H9 (cell line): ENCODE measurements at regions not wholly inside any gene's neighbourhood (a gene's known extent, or its start where the extent isn't known, plus 50 kb on each side); places are given as distances from the start of the nearest gene placed in this dataset.

Source experiments
- DNase-seq: peaks from one replicate; pipeline ENCODE4 v3.0.0-alpha.2; 2017
- H2AFZ ChIP-seq: one replicate; pipeline ENCODE4 v1.6.1; 2013; ENCODE audit warnings: mild to moderate bottlenecking, low read length, control low read depth, moderate library complexity
- H2AK5ac ChIP-seq: 2 replicates; pipeline ENCODE4 v1.6.1; 2013; ENCODE audit warnings: low read length, control low read depth, mixed read lengths; ENCODE audit not compliant: insufficient read length
- H2BK120ac ChIP-seq: one replicate; pipeline ENCODE4 v1.6.1; 2013; ENCODE audit warnings: low read depth, mild to moderate bottlenecking, low read length, control low read depth, inconsistent platforms; ENCODE audit not compliant: poor library complexity, severe bottlenecking
- H2BK12ac ChIP-seq: 2 replicates; pipeline ENCODE4 v1.6.1; 2013; ENCODE audit warnings: low read length, control low read depth, mixed read lengths, low read depth; ENCODE audit not compliant: insufficient read length
- H2BK15ac ChIP-seq: 2 replicates; pipeline ENCODE4 v1.6.1; 2013; ENCODE audit warnings: low read depth, low read length, control low read depth
- H2BK20ac ChIP-seq: one replicate; pipeline ENCODE4 v1.6.1; 2013; ENCODE audit warnings: low read depth, mild to moderate bottlenecking, low read length, control low read depth, inconsistent platforms; ENCODE audit not compliant: poor library complexity, severe bottlenecking
- H2BK5ac ChIP-seq: 2 replicates; pipeline ENCODE4 v1.6.1; 2013; ENCODE audit warnings: low read length, control low read depth, mixed read lengths; ENCODE audit not compliant: insufficient read length
- H3K14ac ChIP-seq: 2 replicates; pipeline ENCODE4 v1.6.1; 2013; ENCODE audit warnings: low read length, control low read depth; ENCODE audit not compliant: insufficient read depth
- H3K18ac ChIP-seq: 2 replicates; pipeline ENCODE4 v1.6.1; 2013; ENCODE audit warnings: low read depth, mild to moderate bottlenecking, mixed read lengths, low read length, control low read depth; ENCODE audit not compliant: insufficient read length
- H3K23ac ChIP-seq: 2 replicates; pipeline ENCODE4 v1.6.1; 2013; ENCODE audit warnings: low read length, control low read depth, mixed read lengths, low read depth; ENCODE audit not compliant: insufficient read length
- H3K23me2 ChIP-seq: 2 replicates; pipeline ENCODE4 v1.6.1; 2013; ENCODE audit warnings: low read depth, mild to moderate bottlenecking, mixed read lengths, low read length, control low read depth; ENCODE audit not compliant: insufficient read length, poor library complexity, severe bottlenecking
- H3K27ac ChIP-seq: 2 replicates; pipeline ENCODE4 v1.5.1; 2013; ENCODE audit warnings: low read length, control low read depth, mixed read lengths, low read depth; ENCODE audit not compliant: insufficient read length
- H3K27me3 ChIP-seq: 2 replicates; pipeline ENCODE4 v1.6.1; 2013; ENCODE audit warnings: low read length, control low read depth, inconsistent platforms; ENCODE audit not compliant: insufficient read depth
- H3K4ac ChIP-seq: 2 replicates; pipeline ENCODE4 v1.6.1; 2013; ENCODE audit warnings: low read depth, mild to moderate bottlenecking, control low read depth, inconsistent platforms, low read length, moderate library complexity
- H3K4me1 ChIP-seq: 2 replicates; pipeline ENCODE4 v1.6.1; 2013; ENCODE audit warnings: low read length, control low read depth, inconsistent platforms; ENCODE audit not compliant: insufficient read depth
- H3K4me2 ChIP-seq: 2 replicates; pipeline ENCODE4 v1.6.1; 2013; ENCODE audit warnings: low read length, control low read depth, mixed read lengths; ENCODE audit not compliant: insufficient read length, insufficient read depth
- H3K56ac ChIP-seq: 2 replicates; pipeline ENCODE4 v1.6.1; 2013; ENCODE audit warnings: low read depth, mild to moderate bottlenecking, mixed read lengths, low read length, control low read depth; ENCODE audit not compliant: insufficient read length
- H3K79me1 ChIP-seq: 2 replicates; pipeline ENCODE4 v1.6.1; 2013; ENCODE audit warnings: low read depth, mild to moderate bottlenecking, moderate library complexity, low read length, control low read depth, inconsistent platforms; ENCODE audit not compliant: insufficient read depth, poor library complexity, severe bottlenecking
- H3K79me2 ChIP-seq: 2 replicates; pipeline ENCODE4 v1.6.1; 2013; ENCODE audit warnings: low read length, control low read depth, inconsistent platforms; ENCODE audit not compliant: insufficient read depth
- H3K9ac ChIP-seq: 2 replicates; pipeline ENCODE4 v1.6.1; 2013; ENCODE audit warnings: low read length, control low read depth, mixed read lengths; ENCODE audit not compliant: insufficient read length; ENCODE audit errors: extremely low read depth
- H3K9me3 ChIP-seq: one replicate; pipeline ENCODE4 v1.6.1; 2013; ENCODE audit warnings: low read depth, low read length, inconsistent platforms; ENCODE audit not compliant: control insufficient read depth
- H3T11ph ChIP-seq: one replicate; pipeline ENCODE4 v1.6.1; 2013; ENCODE audit warnings: mild to moderate bottlenecking, low read length, control low read depth, inconsistent platforms
- H4K20me1 ChIP-seq: one replicate; pipeline ENCODE4 v1.6.1; 2013; ENCODE audit not compliant: control insufficient read depth, insufficient read length, insufficient read depth
- H4K5ac ChIP-seq: 2 replicates; pipeline ENCODE4 v1.6.1; 2013; ENCODE audit warnings: low read depth, mild to moderate bottlenecking, mixed read lengths, low read length, control low read depth; ENCODE audit not compliant: insufficient read length
- H4K8ac ChIP-seq: replicated peaks from 2 replicates; pipeline ENCODE4 v1.6.1; 2013; ENCODE audit warnings: low read length, control low read depth, mixed read lengths, low read depth; ENCODE audit not compliant: insufficient read length
- H4K91ac ChIP-seq: 2 replicates; pipeline ENCODE4 v1.6.1; 2013; ENCODE audit warnings: low read depth, mild to moderate bottlenecking, moderate library complexity, mixed read lengths, low read length, control low read depth; ENCODE audit not compliant: insufficient read length
- H3K27ac Mint-ChIP-seq, 3 experiments: 2 replicates in 2 of 3; 3 replicates in 1 of 3; pipeline ENCODE4 v1.8.0; 2020 to 2021; ENCODE audit warnings: mixed read lengths in 3 of 3, mild to moderate bottlenecking in 1 of 3, moderate library complexity in 1 of 3
- H3K27me3 Mint-ChIP-seq: 2 replicates; pipeline ENCODE4 v1.8.0; 2021; ENCODE audit warnings: low read depth, mild to moderate bottlenecking, moderate library complexity, mixed read lengths
- H3K36me3 Mint-ChIP-seq, 3 experiments: 2 replicates in 2 of 3; 3 replicates in 1 of 3; pipeline ENCODE4 v1.8.0; 2020 to 2021; ENCODE audit warnings: low read depth in 3 of 3, mixed read lengths in 3 of 3; ENCODE audit not compliant: insufficient read depth in 1 of 3
- H3K4me1 Mint-ChIP-seq, 2 experiments: 2 replicates each; pipeline ENCODE4 v1.8.0; 2020; ENCODE audit warnings: mixed read lengths in 2 of 2
- H3K4me3 Mint-ChIP-seq, 2 experiments: 2 replicates in 1 of 2; 3 replicates in 1 of 2; pipeline ENCODE4 v1.8.0; 2020 to 2021; ENCODE audit warnings: mild to moderate bottlenecking in 2 of 2, mixed read lengths in 2 of 2, moderate library complexity in 1 of 2
- H3K9me3 Mint-ChIP-seq, 2 experiments: 2 replicates in 1 of 2; 3 replicates in 1 of 2; pipeline ENCODE4 v1.8.0; 2020; ENCODE audit warnings: mild to moderate bottlenecking in 2 of 2, mixed read lengths in 2 of 2, moderate library complexity in 1 of 2
- WGBS: extraction: QIAGEN DNeasy Blood & Tissue Kit; methylation state at CpG from one replicate; pipeline ENCODE4 v1.1.7; 2013; ENCODE audit warnings: missing lambda C conversion rate, low lambda C conversion rate, mixed read lengths; ENCODE audit not compliant: insufficient read length; ENCODE audit errors: extremely low coverage; 5-methylcytosine and 5-hydroxymethylcytosine counted together
- TF ChIP-seq, protein P1 (sequence below): fragments of 200-600 bp; sonication (generic); conservative IDR thresholded peaks from 3 replicates; pipeline ENCODE4 v1.8.0; 2021; ENCODE audit warnings: antibody characterized with exemption, mild to moderate bottlenecking

DNA sequence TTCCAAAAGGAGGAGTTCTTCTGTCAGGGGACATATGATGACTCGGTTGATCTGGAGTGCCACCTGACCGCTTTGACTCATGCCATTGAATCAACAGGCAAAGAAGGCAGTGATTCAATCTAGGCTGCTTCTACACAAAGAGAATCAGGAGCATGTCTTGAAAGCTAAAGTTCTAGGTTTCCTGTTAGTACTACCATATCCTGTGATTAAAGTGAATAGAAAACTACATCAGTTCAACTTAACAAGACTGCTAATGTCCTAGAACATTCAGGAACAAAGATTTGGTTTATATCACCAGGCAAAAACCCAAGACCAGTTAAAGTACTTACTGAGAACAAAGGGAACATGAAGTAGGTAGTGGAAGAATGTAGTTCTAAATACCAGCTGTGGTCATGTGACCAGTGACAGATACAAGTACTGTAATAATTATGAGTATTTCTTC, 216.8 kb upstream of the SGK1 start:
- peak overlapping the region in 1 of 3 experiments; percentile 36; a peak in 1 of 7 replicates for H3K27ac Mint-ChIP-seq
- Histone ChIP-seq H2BK120ac (no peak overlapping the region), H4K8ac (no peak overlapping the region), H3K79me1 (no peaks in the 10 kb centered on the region), H4K20me1 (no peaks in the 10 kb centered on the region), H3K4ac (no peak overlapping the region), H2AK5ac (no peak overlapping the region), H3K79me2 (no peaks in the 10 kb centered on the region), H2BK12ac (no peak overlapping the region), H4K91ac (no peak overlapping the region), H3K23me2 (no peaks in the 10 kb centered on the region), H3K9me3 (no peaks in the 10 kb centered on the region), H3K27me3 (no peaks in the 10 kb centered on the region), H3K4me1 (0 out of 2 replicates have a peak, but pooled peaks cover 2% of the 10 kb centered on the region), H3K56ac (no peak overlapping the region), H4K5ac (no peak overlapping the region), H2AFZ (no peak overlapping the region), H2BK20ac (no peak overlapping the region), H3K14ac (no peak overlapping the region), H3K27ac (no peak overlapping the region), H3K23ac (no peak overlapping the region), H3K9ac (no peak overlapping the region), H3K4me2 (no peak overlapping the region), H3T11ph (no peak overlapping the region), H2BK15ac (no peak overlapping the region), H3K18ac (no peak overlapping the region), H2BK5ac (no peak overlapping the region)
- H3K4me1 Mint-ChIP-seq: peaks cover 1 to 6% of the 10 kb centered on the region in 2 experiments
- DNase-seq: no peak
- H3K36me3 Mint-ChIP-seq: no peaks in the 10 kb centered on the region
- no CpG with 5 or more reads among the region's 2 CpGs for WGBS
- H3K4me3 Mint-ChIP-seq: no peak overlapping the region
- no peaks in the 10 kb centered on the region for H3K9me3 Mint-ChIP-seq
- no peaks in the 10 kb centered on the region for H3K27me3 Mint-ChIP-seq
- TF ChIP-seq, protein P1, sequence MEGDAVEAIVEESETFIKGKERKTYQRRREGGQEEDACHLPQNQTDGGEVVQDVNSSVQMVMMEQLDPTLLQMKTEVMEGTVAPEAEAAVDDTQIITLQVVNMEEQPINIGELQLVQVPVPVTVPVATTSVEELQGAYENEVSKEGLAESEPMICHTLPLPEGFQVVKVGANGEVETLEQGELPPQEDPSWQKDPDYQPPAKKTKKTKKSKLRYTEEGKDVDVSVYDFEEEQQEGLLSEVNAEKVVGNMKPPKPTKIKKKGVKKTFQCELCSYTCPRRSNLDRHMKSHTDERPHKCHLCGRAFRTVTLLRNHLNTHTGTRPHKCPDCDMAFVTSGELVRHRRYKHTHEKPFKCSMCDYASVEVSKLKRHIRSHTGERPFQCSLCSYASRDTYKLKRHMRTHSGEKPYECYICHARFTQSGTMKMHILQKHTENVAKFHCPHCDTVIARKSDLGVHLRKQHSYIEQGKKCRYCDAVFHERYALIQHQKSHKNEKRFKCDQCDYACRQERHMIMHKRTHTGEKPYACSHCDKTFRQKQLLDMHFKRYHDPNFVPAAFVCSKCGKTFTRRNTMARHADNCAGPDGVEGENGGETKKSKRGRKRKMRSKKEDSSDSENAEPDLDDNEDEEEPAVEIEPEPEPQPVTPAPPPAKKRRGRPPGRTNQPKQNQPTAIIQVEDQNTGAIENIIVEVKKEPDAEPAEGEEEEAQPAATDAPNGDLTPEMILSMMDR: no peak
